ENCODE measurements at regions not wholly inside any gene's neighbourhood (a gene's known extent, or its start where the extent isn't known, plus 50 kb on each side); places are given as distances from the start of the nearest gene placed in this dataset.

- Histone ChIP-seq H4K20me1 (ENCODE audit: control insufficient read depth, insufficient read depth, low read length, poor library complexity, severe bottlenecking) (no peaks in the 10 kb centered on the region), H3K4me3 (ENCODE audit: control extremely low read depth in 1 of 5, extremely low read depth in 1 of 5, insufficient read depth in 1 of 5, low read depth in 2 of 5, low read length in 4 of 5) (no peak overlapping the region), H3K27me3 (replicated peaks in 1 of 4; ENCODE audit: control extremely low read depth in 1 of 4, control insufficient read depth in 3 of 4, insufficient read depth in 4 of 4, low read length in 3 of 4) (no peaks in the 10 kb centered on the region), H3K4me2 (replicated peaks; ENCODE audit: low read depth, low read length, poor library complexity, severe bottlenecking) (no peak overlapping the region), H3K4me1 (ENCODE audit: control insufficient read depth in 2 of 2, insufficient read depth in 2 of 2, low read length in 2 of 2) (no peaks in the 10 kb centered on the region), H3K9me3 (ENCODE audit: control extremely low read depth in 1 of 3, control insufficient read depth in 2 of 3, insufficient read depth in 1 of 3, low read length in 2 of 3) (no peaks in the 10 kb centered on the region), H3K9ac (ENCODE audit: low read length) (no peak overlapping the region), H3K79me2 (ENCODE audit: control insufficient read depth, insufficient read depth, low read length) (no peaks in the 10 kb centered on the region), H3K27ac (ENCODE audit: low read length in 2 of 2) (no peak overlapping the region), H2AFZ (ENCODE audit: insufficient read depth, low read depth, low read length, poor library complexity, severe bottlenecking) (no peak overlapping the region), H3K36me3 (replicated peaks in 1 of 2; ENCODE audit: control extremely low read depth in 1 of 2, control insufficient read depth in 1 of 2, extremely low read depth in 1 of 2, insufficient read depth in 2 of 2, low read length in 1 of 2) (no peaks in the 10 kb centered on the region)
- ATAC-seq (ENCODE audit: low read depth) (no peak), DNase-seq (no peak)
- no CpG with 5 or more reads among the region's 1 CpG for WGBS (ENCODE audit: insufficient coverage)
- POLR2A ChIA-PET = no interaction called here
- no peak overlapping the region for H3K27ac Mint-ChIP-seq
- H3K9me3 Mint-ChIP-seq (ENCODE audit: insufficient read depth) = no peaks in the 10 kb centered on the region
- CTCF ChIA-PET = no interaction called here
- no peaks in the 10 kb centered on the region for H3K4me1 Mint-ChIP-seq
- intact Hi-C loops (cut with micrococcal nuclease) = no loop called here
- no peak overlapping the region for H3K4me3 Mint-ChIP-seq
- no peak for TF ChIP-seq EZH2 (IDR thresholded peaks at IDR 0.05; ENCODE audit: borderline replicate concordance, insufficient read depth, low read depth, low read length, poor library complexity, severe bottlenecking)
- no peak for TF ChIP-seq CTCF (IDR thresholded peaks at IDR 0.05)
- H3K27me3 Mint-ChIP-seq = no peaks in the 10 kb centered on the region
These were observed 606.8 kb upstream of the AMELY start for GRCh38 chrY:7518387-7518786.

- WGBS (ENCODE audit: insufficient coverage) = 80% methylated on average over 1 of the region's 3 CpGs
- CTCF ChIA-PET = no interaction called here
- POLR2A ChIA-PET = no interaction called here
- ATAC-seq (ENCODE audit: low read depth) (no peak), DNase-seq (no peak)
- H3K4me1 ChIP-seq (ENCODE audit: control insufficient read depth in 2 of 2, insufficient read depth in 2 of 2, low read length in 2 of 2) = no peaks in the 10 kb centered on the region
- no peak overlapping the region for H3K4me3 Mint-ChIP-seq
- H3K4me2 ChIP-seq (replicated peaks; ENCODE audit: low read depth, low read length, poor library complexity, severe bottlenecking) = no peak overlapping the region
- peaks cover 0 to 3% (median 0%) of the 10 kb centered on the region in 3 donors for H3K9me3 ChIP-seq (ENCODE audit: control extremely low read depth in 1 of 3, control insufficient read depth in 2 of 3, insufficient read depth in 1 of 3, low read length in 2 of 3)
- H3K27me3 ChIP-seq (replicated peaks in 1 of 4; ENCODE audit: control extremely low read depth in 1 of 4, control insufficient read depth in 3 of 4, insufficient read depth in 4 of 4, low read length in 3 of 4) = no peaks in the 10 kb centered on the region
- no peaks in the 10 kb centered on the region for H3K36me3 ChIP-seq (replicated peaks in 1 of 2; ENCODE audit: control extremely low read depth in 1 of 2, control insufficient read depth in 1 of 2, extremely low read depth in 1 of 2, insufficient read depth in 2 of 2, low read length in 1 of 2)
- H3K4me3 ChIP-seq (ENCODE audit: control extremely low read depth in 1 of 5, extremely low read depth in 1 of 5, insufficient read depth in 1 of 5, low read depth in 2 of 5, low read length in 4 of 5) = no peak overlapping the region
- H4K20me1 ChIP-seq (ENCODE audit: control insufficient read depth, insufficient read depth, low read length, poor library complexity, severe bottlenecking) = no peaks in the 10 kb centered on the region
- intact Hi-C loops (cut with micrococcal nuclease) = no loop called here
- H3K27ac Mint-ChIP-seq = no peak overlapping the region
- H3K4me1 Mint-ChIP-seq = no peaks in the 10 kb centered on the region
- no peak overlapping the region for H2AFZ ChIP-seq (ENCODE audit: insufficient read depth, low read depth, low read length, poor library complexity, severe bottlenecking)
- H3K27ac ChIP-seq (ENCODE audit: low read length in 2 of 2) = no peak overlapping the region
- TF ChIP-seq EZH2 (IDR thresholded peaks at IDR 0.05; ENCODE audit: borderline replicate concordance, insufficient read depth, low read depth, low read length, poor library complexity, severe bottlenecking) (no peak), CTCF (IDR thresholded peaks at IDR 0.05) (no peak)
- H3K9me3 Mint-ChIP-seq (ENCODE audit: insufficient read depth) = no peaks in the 10 kb centered on the region
- H3K9ac ChIP-seq (ENCODE audit: low read length) = no peak overlapping the region
- H3K27me3 Mint-ChIP-seq = no peaks in the 10 kb centered on the region
- no peaks in the 10 kb centered on the region for H3K79me2 ChIP-seq (ENCODE audit: control insufficient read depth, insufficient read depth, low read length)
These were observed 604.7 kb upstream of the AMELY start for GRCh38 chrY:7516268-7516667.

All from B cell (primary cell).